HG02840 (cell line): ENCODE measurements at regions not wholly inside any gene's neighbourhood (a gene's known extent, or its start where the extent isn't known, plus 50 kb on each side); places are given as distances from the start of the nearest gene placed in this dataset.

ENCODE experiments used
- ATAC-seq: cut with Tn5 transposase; IDR thresholded peaks from one replicate; pipeline ENCODE4 v1.9.1; 2021; ENCODE audit warnings: mild to moderate bottlenecking, moderate library complexity, moderate number of reproducible peaks; ENCODE audit not compliant: unreplicated experiment, low FRiP score

GRCh38 chr5:89601880-89602279 lies 718.9 kb upstream of the MEF2C start:
- ATAC-seq: no peak

DNA sequence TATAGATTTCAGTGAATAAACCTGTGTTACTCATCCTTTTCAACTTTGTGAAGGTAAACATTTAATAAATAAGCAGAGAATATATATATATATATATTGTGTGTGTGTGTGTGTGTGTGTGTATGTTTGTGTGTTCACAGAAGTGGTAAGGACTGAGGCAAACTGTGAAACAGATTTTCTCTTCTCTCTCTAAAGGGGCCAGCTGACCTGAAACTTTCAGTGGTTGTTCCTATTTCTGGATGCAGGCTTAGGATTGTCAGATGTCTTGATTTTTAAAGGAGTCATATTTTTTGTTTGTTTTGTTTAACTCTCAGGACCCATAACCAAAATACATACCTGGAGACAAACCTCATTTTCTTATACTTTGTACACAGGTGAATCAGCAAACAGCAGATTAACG lies 714.9 kb upstream of the MEF2C start:
- ATAC-seq: no peak

DNA sequence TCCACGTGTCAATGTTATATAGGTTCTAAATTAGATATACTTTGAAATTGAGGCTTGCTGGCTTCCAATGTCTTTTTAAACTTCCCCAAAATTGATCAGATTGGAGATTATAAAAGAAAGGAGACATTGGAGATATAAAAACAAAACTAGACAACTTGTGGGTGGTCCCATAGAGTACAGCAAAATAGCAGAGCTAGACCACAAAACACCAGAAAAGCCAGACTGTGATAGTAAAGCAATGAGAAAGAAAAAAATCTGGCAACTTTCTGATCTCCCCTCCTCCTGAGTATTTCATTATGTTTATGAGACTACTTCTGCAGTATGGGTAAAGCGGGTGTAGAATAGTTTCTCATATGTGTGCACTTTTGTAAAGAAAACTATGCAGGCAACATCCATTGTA lies 713.8 kb upstream of the MEF2C start:
- no peak for ATAC-seq

DNA sequence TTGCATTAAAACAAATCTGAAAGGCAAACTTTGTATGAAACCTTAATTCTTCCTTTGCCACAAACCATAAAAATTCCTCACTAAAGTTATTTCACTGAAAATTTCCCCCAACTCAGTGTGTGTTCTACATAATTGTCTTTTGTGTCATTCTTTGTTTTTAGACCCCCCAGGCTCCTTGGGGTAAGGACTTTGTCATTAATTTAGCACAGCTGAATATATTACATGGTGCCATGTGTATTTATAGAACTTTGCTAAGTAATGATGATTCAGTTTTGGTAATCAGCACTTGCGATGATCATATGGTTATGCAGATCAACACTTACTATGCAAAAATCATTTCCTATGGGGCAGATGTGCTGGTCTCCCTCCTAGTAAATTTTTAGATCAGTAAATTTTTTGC lies 712.1 kb upstream of the MEF2C start:
- no peak for ATAC-seq

- ATAC-seq: no peak
Observed at GRCh38 chr5:89584339-89584956, 701.5 kb upstream of the MEF2C start.

- ATAC-seq: no peak
Observed at GRCh38 chr5:89583534-89583933, 700.5 kb upstream of the MEF2C start.

DNA sequence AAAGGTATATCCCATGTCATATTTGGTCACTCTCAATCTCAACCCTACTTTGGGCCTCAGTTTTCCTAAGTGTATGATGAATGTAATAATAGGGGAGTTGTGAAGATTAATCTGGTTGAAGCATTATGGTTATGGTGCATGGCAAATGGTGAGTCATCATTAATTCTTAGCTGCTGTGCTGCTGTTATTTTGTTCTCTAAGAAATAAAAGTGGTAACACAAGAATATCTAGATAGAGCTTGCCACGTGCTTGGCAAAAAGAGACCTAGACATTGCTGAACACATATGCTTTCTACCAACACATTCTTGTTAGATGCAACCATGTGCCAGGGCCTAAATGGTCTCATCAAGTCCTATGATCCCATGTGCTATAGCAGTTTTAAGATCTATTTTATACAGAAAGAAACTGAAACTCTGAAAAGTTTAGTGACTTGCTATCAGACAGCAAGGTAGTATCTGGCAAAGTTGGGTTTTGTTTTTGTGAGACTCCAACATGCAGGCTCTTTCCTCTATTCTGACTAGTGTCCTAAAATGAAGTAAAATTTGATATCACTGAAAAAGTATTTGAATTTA lies 699.9 kb upstream of the MEF2C start:
- no peak for ATAC-seq

GRCh38 chr5:89580976-89581375 lies 698.0 kb upstream of the MEF2C start:
- ATAC-seq: no peak

- ATAC-seq: no peak
Observed at GRCh38 chr5:89575319-89575718, 692.3 kb upstream of the MEF2C start.

GRCh38 chr5:89573345-89573744 lies 690.4 kb upstream of the MEF2C start:
- ATAC-seq: no peak

DNA sequence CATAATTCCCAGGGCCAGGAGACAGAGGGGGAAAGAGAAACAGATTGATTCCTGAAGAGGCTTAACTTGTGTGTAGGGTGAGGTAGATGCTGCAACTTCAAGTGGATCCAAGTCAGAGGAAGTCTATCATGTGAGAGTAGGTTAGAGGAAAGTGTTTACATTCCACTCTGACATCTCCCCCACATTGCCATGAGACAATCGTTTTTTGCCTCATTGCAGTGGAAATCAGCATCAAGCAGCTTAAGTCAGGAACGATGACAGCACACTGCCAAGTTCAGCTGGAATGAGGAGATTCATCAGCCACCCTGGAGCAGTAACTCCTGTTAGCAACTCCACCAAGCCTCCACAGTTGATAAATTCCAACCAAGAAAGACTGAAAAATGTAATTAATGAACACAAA lies 689.7 kb upstream of the MEF2C start:
- no peak for ATAC-seq

- no peak for ATAC-seq
Observed at GRCh38 chr5:89570557-89570956, 687.6 kb upstream of the MEF2C start.

- ATAC-seq: no peak
Observed at GRCh38 chr5:89566340-89566739, 683.4 kb upstream of the MEF2C start.

DNA sequence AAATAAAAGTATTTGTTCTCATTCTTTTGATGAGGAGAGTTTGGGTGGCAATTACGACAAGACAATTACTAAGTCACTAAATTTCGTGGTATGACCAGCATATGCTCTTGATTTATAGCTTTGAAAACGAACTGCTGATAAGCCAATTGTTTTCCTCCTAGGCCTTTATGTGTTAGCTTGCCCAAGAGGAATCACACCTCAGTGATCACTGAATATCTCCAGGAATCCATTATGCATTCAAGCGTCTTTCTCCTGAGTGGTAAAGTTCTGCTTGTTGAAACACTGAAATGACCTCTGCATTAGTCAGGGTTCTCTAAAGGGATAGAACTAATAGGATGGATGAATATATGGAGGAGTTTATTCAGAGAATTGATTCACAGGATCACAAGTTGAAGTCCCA lies 677.7 kb upstream of the MEF2C start:
- ATAC-seq: no peak

GRCh38 chr5:89556215-89556913 lies 673.4 kb upstream of the MEF2C start:
- no peak for ATAC-seq

DNA sequence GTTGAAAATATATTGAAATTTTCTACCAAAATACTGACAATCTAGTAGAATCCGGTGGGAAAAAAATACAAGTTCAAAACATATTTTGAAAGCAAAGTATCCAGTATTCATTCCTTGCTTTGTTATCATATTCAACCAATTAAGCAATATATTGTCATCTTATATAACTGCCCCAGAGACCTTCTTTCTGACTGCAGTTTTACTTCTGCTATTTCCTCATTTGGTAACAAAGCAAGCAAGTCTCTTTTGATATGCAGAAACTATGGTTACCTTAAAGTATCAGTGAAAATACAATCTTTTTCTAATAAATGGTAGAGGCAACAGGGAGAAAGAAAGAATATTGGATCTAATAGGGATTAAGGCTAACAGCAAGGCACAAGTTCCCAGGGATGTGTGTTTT lies 663.7 kb upstream of the MEF2C start:
- no peak for ATAC-seq

GRCh38 chr5:89545626-89546025 lies 662.6 kb upstream of the MEF2C start:
- ATAC-seq: no peak

DNA sequence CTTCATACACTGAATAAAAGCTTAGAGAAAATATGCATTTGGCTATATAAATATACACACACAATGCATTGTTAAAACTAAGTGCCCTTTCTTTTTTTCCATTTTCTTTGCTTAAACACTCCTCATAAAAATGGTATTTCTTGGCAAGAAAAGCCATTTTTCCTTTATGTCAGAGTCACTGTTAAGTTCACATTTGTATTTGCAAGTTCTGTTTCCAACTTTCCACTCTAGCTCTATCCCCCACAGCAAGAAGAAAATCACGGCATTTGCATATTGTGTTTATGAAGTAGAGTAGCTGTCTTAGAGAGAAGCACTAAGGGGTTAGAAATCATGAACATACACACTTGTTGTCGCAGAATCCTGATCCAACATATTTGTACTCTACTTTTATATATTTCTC lies 662.1 kb upstream of the MEF2C start:
- ATAC-seq: no peak

GRCh38 chr5:89542736-89543135 lies 659.8 kb upstream of the MEF2C start:
- no peak for ATAC-seq

DNA sequence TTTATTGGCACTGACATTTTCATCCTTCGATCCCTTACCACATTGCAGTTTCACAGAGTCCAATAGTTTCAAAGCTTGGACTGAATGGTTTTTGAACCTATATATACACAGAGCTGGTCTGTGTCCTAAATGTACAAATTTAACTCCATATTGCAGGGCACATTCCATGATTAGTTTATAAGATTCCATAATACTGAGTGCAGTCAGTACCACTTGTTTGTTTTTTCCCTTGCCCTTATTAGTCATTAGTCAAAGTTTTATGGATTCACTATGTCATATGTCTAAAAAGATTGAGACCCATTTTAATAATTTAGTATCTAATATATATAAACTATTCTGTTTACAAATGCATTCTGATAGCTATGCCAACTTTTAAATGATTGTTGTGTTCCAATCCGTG lies 654.8 kb upstream of the MEF2C start:
- no peak for ATAC-seq

- no peak for ATAC-seq
Observed at GRCh38 chr5:89536020-89536419, 653.0 kb upstream of the MEF2C start.

DNA sequence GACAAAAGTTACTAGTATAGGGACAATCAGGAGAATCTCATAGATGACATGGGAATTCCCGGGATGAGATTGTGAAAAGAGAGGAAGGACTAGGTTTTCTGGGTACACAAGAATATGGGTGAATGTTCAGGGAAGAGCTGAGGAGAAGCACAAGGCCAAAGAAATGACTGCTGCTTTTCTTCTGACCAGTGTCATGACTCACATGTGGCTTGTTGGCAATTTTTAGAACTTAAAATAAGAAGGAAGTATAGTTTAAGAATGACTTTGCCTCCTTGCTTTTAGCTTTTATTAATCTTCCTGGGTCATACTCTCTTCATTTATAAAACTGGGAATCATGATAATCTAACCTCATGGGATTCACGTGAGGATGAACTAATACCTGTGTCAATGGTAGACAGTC lies 652.4 kb upstream of the MEF2C start:
- ATAC-seq: no peak
